Fibroblast of the aortic adventitia (primary cell): ENCODE measurements at regions not wholly inside any gene's neighbourhood (a gene's known extent, or its start where the extent isn't known, plus 50 kb on each side); places are given as distances from the start of the nearest gene placed in this dataset.

ENCODE experiments used
- DNase-seq: peaks from one replicate; pipeline ENCODE4 v3.0.0-alpha.2; 2010; ENCODE audit warnings: low read depth
- H3K4me3 ChIP-seq: 2 replicates; pipeline ENCODE4 v1.5.1; 2011; ENCODE audit warnings: low read depth, mild to moderate bottlenecking, control low read depth, low read length, moderate library complexity
- TF ChIP-seq, protein P1 (sequence below): IDR thresholded peaks from 2 replicates; pipeline ENCODE4 v1.5.1; 2011; ENCODE audit warnings: mild to moderate bottlenecking, low read length, control low read depth, inconsistent platforms; ENCODE audit not compliant: insufficient read depth

DNA sequence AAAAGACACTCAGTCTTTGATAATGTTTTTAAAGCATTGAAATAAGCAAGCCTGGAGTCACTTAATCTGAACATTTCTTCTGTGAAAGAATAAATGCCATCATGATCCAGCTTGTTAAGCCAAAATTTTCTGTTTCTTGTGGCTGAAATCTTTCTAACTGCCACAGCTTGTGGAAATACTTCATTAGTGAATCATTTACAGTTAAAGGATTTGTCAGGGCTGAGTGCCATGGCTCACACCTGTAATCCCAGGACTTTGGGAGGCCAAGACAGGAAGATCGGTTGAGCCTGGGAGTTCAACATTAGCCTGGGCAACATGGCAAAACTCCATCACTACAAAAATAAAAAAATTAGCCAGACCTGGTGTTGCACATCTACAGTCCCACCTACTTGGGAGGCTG, 93.3 kb upstream of the PDE5A start:
- no peak overlapping the region for H3K4me3 ChIP-seq
- no peak for DNase-seq
- TF ChIP-seq, protein P1, sequence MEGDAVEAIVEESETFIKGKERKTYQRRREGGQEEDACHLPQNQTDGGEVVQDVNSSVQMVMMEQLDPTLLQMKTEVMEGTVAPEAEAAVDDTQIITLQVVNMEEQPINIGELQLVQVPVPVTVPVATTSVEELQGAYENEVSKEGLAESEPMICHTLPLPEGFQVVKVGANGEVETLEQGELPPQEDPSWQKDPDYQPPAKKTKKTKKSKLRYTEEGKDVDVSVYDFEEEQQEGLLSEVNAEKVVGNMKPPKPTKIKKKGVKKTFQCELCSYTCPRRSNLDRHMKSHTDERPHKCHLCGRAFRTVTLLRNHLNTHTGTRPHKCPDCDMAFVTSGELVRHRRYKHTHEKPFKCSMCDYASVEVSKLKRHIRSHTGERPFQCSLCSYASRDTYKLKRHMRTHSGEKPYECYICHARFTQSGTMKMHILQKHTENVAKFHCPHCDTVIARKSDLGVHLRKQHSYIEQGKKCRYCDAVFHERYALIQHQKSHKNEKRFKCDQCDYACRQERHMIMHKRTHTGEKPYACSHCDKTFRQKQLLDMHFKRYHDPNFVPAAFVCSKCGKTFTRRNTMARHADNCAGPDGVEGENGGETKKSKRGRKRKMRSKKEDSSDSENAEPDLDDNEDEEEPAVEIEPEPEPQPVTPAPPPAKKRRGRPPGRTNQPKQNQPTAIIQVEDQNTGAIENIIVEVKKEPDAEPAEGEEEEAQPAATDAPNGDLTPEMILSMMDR: no peak

DNA sequence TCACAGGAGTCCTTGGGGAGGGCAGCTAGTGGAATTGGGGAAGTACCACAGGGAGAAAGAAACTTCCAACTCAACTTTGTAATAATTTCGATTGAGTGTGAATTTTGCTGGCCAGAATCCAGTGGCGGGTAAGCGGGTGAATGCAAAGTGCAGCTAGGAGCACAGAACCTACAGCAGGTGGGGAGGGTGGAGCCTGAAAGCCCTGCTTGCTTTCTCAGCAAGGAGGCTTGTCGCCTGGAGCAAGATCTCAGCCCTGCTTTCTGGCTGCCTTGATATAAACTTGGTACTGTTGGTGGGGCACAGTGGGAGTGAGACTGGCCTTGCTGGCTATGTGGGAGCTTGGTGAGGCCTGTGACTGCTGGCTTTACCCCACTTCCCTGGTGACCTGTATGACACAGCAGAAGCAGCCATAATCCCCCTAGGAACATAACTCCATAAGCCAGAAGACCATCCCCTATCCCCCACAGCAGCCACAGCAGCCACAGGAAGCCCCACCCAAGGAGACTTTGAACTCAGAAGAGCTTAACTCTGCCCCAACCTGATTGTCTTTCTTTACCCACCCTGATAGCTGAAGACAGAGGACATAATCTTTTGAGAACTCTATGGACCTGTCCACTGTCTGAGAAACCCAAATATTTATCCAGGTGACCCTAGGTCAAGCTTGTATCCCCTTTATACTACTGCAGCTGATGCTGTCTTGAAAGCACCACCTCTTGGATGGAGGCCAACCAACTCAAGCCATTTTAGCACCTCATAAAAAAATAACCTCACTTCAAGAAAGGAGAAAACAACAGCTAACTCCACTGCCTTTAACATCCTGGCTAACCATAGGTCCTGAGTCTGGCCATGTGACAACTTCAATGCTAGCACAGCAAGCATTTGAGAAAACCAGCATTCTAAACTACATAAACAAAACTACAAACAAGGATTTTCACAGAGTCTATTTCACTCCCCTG, 87.2 kb upstream of the PDE5A start:
- TF ChIP-seq, protein P1: no peak
- H3K4me3 ChIP-seq: no peak overlapping the region
- DNase-seq: no peak

DNA sequence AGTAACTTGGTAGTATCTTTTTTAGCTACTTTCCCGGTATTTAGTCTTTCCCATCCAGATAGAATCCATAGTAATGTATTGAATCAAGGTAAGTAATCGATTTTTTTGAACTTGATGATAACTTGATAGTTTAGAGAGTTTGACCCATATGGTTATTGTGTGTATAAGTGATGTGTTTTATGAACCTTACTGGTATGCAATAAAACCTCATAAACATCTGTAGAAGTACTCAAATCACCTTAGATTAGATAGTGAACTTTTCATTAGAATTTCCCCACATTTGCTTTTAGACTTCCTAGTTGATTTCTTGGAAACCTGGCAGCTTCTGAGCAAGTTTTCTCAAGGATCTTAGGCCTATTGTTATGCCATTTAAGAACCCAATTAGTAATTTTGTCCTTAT, 80.8 kb upstream of the PDE5A start:
- H3K4me3 ChIP-seq: no peak overlapping the region
- DNase-seq: no peak
- TF ChIP-seq, protein P1: no peak

DNA sequence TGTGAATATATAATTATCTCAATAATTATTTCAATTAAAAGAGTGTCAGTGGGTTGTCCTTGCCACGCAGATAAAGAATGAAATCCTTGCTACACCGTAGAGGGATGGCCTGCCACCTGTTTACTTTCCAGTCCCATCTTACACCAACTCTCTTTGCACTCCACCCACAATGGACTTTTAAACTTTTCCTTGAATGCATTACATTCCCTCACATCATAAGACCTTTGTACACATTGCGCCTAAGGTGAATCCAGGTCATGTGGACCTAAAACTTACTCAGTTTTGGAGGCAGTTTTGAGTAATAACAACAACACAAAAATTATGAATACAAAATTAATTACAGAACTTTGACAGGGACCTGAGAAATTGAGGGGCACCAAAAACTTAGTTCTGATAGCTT, 78.7 kb upstream of the PDE5A start:
- TF ChIP-seq, protein P1: no peak
- no peak overlapping the region for H3K4me3 ChIP-seq

DNA sequence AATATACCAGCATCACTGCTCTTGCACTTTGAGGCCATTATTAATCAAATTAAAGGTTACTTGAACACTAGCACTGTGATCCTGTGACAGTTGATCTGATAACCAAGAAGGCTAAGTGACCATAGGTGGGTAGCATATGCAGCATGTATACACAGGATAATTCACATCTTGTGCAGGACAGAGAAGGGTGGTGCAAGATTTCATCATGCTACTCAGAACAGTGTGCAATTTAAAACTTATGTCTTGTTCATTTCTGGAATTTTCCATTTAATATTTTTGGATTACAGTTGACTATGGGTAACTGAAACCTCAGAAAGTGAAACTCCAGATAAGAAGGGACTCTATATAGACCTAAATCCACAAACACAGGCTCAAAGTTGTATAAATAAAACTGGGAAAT, 78.2 kb upstream of the PDE5A start:
- no peak overlapping the region for H3K4me3 ChIP-seq
- peak; percentile 18 for DNase-seq
- TF ChIP-seq, protein P1: no peak

More for the DNA sequence above, 78.7 kb upstream of the PDE5A start:
- no peak for DNase-seq

DNA sequence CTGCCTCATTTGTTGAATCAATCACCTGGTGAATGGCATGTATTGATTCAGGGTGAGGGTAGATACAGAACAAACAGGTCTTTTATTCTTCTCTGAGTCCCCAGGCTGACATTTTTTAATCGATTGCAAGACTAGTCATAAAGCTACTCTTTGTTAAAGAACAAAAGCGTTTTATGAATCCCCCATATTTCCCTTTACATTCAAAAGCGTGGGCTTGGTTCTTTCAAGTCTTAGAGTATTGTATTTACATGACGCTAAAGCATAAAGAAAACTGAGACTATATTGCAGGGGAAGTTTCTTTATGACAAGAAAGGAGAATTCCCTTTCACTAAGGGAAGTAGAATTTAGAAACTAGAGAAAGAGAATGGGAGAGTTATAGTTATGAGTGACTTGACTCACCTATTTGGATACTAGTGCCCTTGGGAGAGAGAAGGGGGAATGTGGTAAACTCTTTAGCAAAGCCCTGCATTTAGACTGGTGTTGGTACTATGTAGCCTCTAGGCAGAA, 69.3 kb upstream of the PDE5A start:
- DNase-seq: no peak
- H3K4me3 ChIP-seq: no peak overlapping the region

More for the DNA sequence above, 69.3 kb upstream of the PDE5A start:
- TF ChIP-seq, protein P1: no peak
